ENCODE measurements at regions not wholly inside any gene's neighbourhood (a gene's known extent, or its start where the extent isn't known, plus 50 kb on each side); places are given as distances from the start of the nearest gene placed in this dataset.
"Not testable (repeated sequence)": the region's sequence is repeated elsewhere in the genome, so short reads cannot be mapped to it uniquely, and the experiment has no call there.

- no peak for DNase-seq (ENCODE audit: low read depth in 4 of 4, low spot score in 3 of 4)
Observed at GRCh38 chr4:120211408-120212015, 144.9 kb upstream of the MAD2L1 start.

GRCh38 chr4:120209706-120210105, 143.1 kb upstream of the MAD2L1 start:
- no peak for DNase-seq (ENCODE audit: low read depth in 4 of 4, low spot score in 3 of 4)

- no peak for DNase-seq (ENCODE audit: low read depth in 4 of 4, low spot score in 3 of 4)
Observed at GRCh38 chr4:120207021-120207420, 140.4 kb upstream of the MAD2L1 start.

GRCh38 chr4:120202222-120202621, 135.6 kb upstream of the MAD2L1 start:
- no peak for DNase-seq (ENCODE audit: low read depth in 4 of 4, low spot score in 3 of 4)

- DNase-seq (ENCODE audit: low read depth in 4 of 4, low spot score in 3 of 4), result not testable (repeated sequence)
Observed at GRCh38 chr4:120200573-120201110, 134.0 kb upstream of the MAD2L1 start.

- DNase-seq (ENCODE audit: low read depth in 4 of 4, low spot score in 3 of 4), result no peak
Observed at GRCh38 chr4:120198411-120198810, 131.8 kb upstream of the MAD2L1 start.

GRCh38 chr4:120177603-120178002, 111.0 kb upstream of the MAD2L1 start:
- DNase-seq (ENCODE audit: low read depth in 4 of 4, low spot score in 3 of 4), result no peak

- DNase-seq (ENCODE audit: low read depth in 4 of 4, low spot score in 3 of 4), result no peak
Observed at GRCh38 chr4:120175272-120175671, 108.6 kb upstream of the MAD2L1 start.

GRCh38 chr4:120163895-120164294, 97.2 kb upstream of the MAD2L1 start:
- DNase-seq (ENCODE audit: low read depth in 4 of 4, low spot score in 3 of 4), result no peak

- no peak for DNase-seq (ENCODE audit: low read depth in 4 of 4, low spot score in 3 of 4)
Observed at GRCh38 chr4:120158841-120159463, 92.3 kb upstream of the MAD2L1 start.

GRCh38 chr4:120158046-120158445, 91.4 kb upstream of the MAD2L1 start:
- DNase-seq (ENCODE audit: low read depth in 4 of 4, low spot score in 3 of 4), result no peak

GRCh38 chr4:120156120-120156718, 89.6 kb upstream of the MAD2L1 start:
- peak; percentile 36 to 53 (median 50) for DNase-seq (ENCODE audit: low read depth in 4 of 4, low spot score in 3 of 4)

GRCh38 chr4:120155287-120155686, 88.6 kb upstream of the MAD2L1 start:
- DNase-seq (ENCODE audit: low read depth in 4 of 4, low spot score in 3 of 4), result no peak

- DNase-seq (ENCODE audit: low read depth in 4 of 4, low spot score in 3 of 4), result no peak
Observed at GRCh38 chr4:120144634-120145033, 78.0 kb upstream of the MAD2L1 start.

GRCh38 chr4:120144041-120144440, 77.4 kb upstream of the MAD2L1 start:
- no peak for DNase-seq (ENCODE audit: low read depth in 4 of 4, low spot score in 3 of 4)

- no peak for DNase-seq (ENCODE audit: low read depth in 4 of 4, low spot score in 3 of 4)
Observed at GRCh38 chr4:120139392-120139791, 72.7 kb upstream of the MAD2L1 start.

- no peak for DNase-seq (ENCODE audit: low read depth in 4 of 4, low spot score in 3 of 4)
Observed at GRCh38 chr4:120132935-120133334, 66.3 kb upstream of the MAD2L1 start.

- DNase-seq (ENCODE audit: low read depth in 4 of 4, low spot score in 3 of 4), result no peak
Observed at GRCh38 chr4:120130786-120131185, 64.1 kb upstream of the MAD2L1 start.

All from left renal pelvis (tissue), 4 donors.